ENCODE measurements at regions not wholly inside any gene's neighbourhood (a gene's known extent, or its start where the extent isn't known, plus 50 kb on each side); places are given as distances from the start of the nearest gene placed in this dataset.

DNA sequence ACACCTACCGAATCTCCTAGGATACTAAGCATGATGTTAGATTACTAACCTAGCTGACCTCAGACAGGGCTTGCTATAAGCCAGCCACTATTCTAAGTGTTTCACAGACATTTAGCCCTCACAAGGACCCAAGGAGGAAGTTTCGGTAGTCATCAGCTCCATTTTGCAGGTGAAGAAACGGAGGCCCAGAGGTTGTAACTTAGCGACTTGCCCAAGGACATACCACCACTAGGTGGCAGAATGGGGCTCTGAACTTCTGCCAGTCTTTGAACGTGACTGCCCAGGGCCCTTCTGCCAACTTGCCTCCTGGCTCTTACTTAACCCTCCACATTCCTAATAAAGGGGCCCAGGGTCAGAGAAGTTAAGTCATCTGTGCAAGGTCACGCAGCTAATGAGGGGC, 283.5 kb downstream of the C1orf94 start:
- no peaks in the 10 kb centered on the region for H3K4me1 ChIP-seq
- H3K27me3 ChIP-seq: no peaks in the 10 kb centered on the region
- TF ChIP-seq POLR2A (IDR thresholded peaks at IDR 0.05): no peak
- TF ChIP-seq, protein P1, sequence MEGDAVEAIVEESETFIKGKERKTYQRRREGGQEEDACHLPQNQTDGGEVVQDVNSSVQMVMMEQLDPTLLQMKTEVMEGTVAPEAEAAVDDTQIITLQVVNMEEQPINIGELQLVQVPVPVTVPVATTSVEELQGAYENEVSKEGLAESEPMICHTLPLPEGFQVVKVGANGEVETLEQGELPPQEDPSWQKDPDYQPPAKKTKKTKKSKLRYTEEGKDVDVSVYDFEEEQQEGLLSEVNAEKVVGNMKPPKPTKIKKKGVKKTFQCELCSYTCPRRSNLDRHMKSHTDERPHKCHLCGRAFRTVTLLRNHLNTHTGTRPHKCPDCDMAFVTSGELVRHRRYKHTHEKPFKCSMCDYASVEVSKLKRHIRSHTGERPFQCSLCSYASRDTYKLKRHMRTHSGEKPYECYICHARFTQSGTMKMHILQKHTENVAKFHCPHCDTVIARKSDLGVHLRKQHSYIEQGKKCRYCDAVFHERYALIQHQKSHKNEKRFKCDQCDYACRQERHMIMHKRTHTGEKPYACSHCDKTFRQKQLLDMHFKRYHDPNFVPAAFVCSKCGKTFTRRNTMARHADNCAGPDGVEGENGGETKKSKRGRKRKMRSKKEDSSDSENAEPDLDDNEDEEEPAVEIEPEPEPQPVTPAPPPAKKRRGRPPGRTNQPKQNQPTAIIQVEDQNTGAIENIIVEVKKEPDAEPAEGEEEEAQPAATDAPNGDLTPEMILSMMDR (IDR thresholded peaks at IDR 0.05): peak in 1 of 2 donors; percentile 23
- H3K36me3 ChIP-seq: no peaks in the 10 kb centered on the region
- no peak overlapping the region for H3K4me3 ChIP-seq
- H3K9me3 ChIP-seq: no peaks in the 10 kb centered on the region
- WGBS: 62% methylated on average over 6 of the region's 6 CpGs
- no peak for DNase-seq (ENCODE audit: low spot score in 2 of 2)
- H3K27ac ChIP-seq: no peak overlapping the region

GRCh38 chr1:34470401-34470800, 284.4 kb upstream of the GJB5 start:
- 26% methylated on average over 5 of the region's 6 CpGs for WGBS

GRCh38 chr1:34474566-34474965, 280.3 kb upstream of the GJB5 start:
- no peak overlapping the region for H3K27ac ChIP-seq
- 71% methylated on average over 5 of the region's 5 CpGs for WGBS
- H3K27me3 ChIP-seq: peaks cover 27% of the 10 kb centered on the region
- H3K4me1 ChIP-seq: no peaks in the 10 kb centered on the region
- TF ChIP-seq EP300 (IDR thresholded peaks at IDR 0.05) (no peak), POLR2A (IDR thresholded peaks at IDR 0.05) (no peak), POLR2AphosphoS5 (IDR thresholded peaks at IDR 0.05) (no peak)
- TF ChIP-seq, protein P1 (IDR thresholded peaks at IDR 0.05): no peak
- DNase-seq (ENCODE audit: low spot score in 2 of 2): no peak
- no peak overlapping the region for H3K4me3 ChIP-seq
- no peaks in the 10 kb centered on the region for H3K36me3 ChIP-seq
- no peaks in the 10 kb centered on the region for H3K9me3 ChIP-seq

More at GRCh38 chr1:34470401-34470800, 284.4 kb upstream of the GJB5 start:
- TF ChIP-seq POLR2AphosphoS5 (IDR thresholded peaks at IDR 0.05): no peak
- no peak for TF ChIP-seq EP300 (IDR thresholded peaks at IDR 0.05)
- TF ChIP-seq, protein P1 (IDR thresholded peaks at IDR 0.05): no peak
- no peak for TF ChIP-seq POLR2A (IDR thresholded peaks at IDR 0.05)
- Histone ChIP-seq H3K4me3 (no peak overlapping the region), H3K9me3 (no peaks in the 10 kb centered on the region), H3K4me1 (no peaks in the 10 kb centered on the region), H3K27me3 (peaks cover 17% of the 10 kb centered on the region), H3K36me3 (no peaks in the 10 kb centered on the region), H3K27ac (no peak overlapping the region)
- no peak for DNase-seq (ENCODE audit: low spot score in 2 of 2)

GRCh38 chr1:34476371-34476770, 278.5 kb upstream of the GJB5 start:
- no peaks in the 10 kb centered on the region for H3K36me3 ChIP-seq
- no peak for TF ChIP-seq POLR2A (IDR thresholded peaks at IDR 0.05)
- no peak for TF ChIP-seq POLR2AphosphoS5 (IDR thresholded peaks at IDR 0.05)
- TF ChIP-seq, protein P1 (IDR thresholded peaks at IDR 0.05): no peak
- no peak for TF ChIP-seq EP300 (IDR thresholded peaks at IDR 0.05)
- no peaks in the 10 kb centered on the region for H3K9me3 ChIP-seq
- DNase-seq (ENCODE audit: low spot score in 2 of 2): no peak
- no peak overlapping the region for H3K4me3 ChIP-seq
- H3K4me1 ChIP-seq: no peaks in the 10 kb centered on the region
- WGBS: 61% methylated on average over 3 of the region's 3 CpGs
- no peak overlapping the region for H3K27ac ChIP-seq
- H3K27me3 ChIP-seq: peaks cover 27% of the 10 kb centered on the region

- H3K4me1 ChIP-seq: no peaks in the 10 kb centered on the region
- H3K9me3 ChIP-seq: no peaks in the 10 kb centered on the region
- no peak overlapping the region for H3K4me3 ChIP-seq
- peaks cover 22% of the 10 kb centered on the region for H3K27me3 ChIP-seq
- H3K36me3 ChIP-seq: no peaks in the 10 kb centered on the region
- TF ChIP-seq POLR2A (IDR thresholded peaks at IDR 0.05): no peak
- TF ChIP-seq, protein P1 (IDR thresholded peaks at IDR 0.05): no peak
- TF ChIP-seq POLR2AphosphoS5 (IDR thresholded peaks at IDR 0.05): no peak
- TF ChIP-seq EP300 (IDR thresholded peaks at IDR 0.05): no peak
- DNase-seq (ENCODE audit: low spot score in 2 of 2): no peak
- 81% methylated on average over 2 of the region's 2 CpGs for WGBS
- H3K27ac ChIP-seq: no peak overlapping the region
Measured at GRCh38 chr1:34477632-34478141, 277.2 kb upstream of the GJB5 start.
